ENCODE measurements at regions not wholly inside any gene's neighbourhood (a gene's known extent, or its start where the extent isn't known, plus 50 kb on each side); places are given as distances from the start of the nearest gene placed in this dataset.

GRCh38 chr14:101131451-101131916 is 228.0 kb upstream of the RTL1 start:
- Histone ChIP-seq H3K9me2 (ENCODE audit: insufficient read depth, low read length) (no peaks in the 10 kb centered on the region), H3K79me2 (ENCODE audit: insufficient read depth, low read depth, low read length) (no peaks in the 10 kb centered on the region), H3K4me2 (ENCODE audit: low read length) (no peak overlapping the region), H3K4me1 (ENCODE audit: insufficient read depth, low read length, poor library complexity, severe bottlenecking) (no peaks in the 10 kb centered on the region), H3K4me3 (ENCODE audit: low read depth, low read length, poor library complexity, severe bottlenecking) (no peak overlapping the region), H4K20me1 (ENCODE audit: insufficient read depth, low read length) (no peaks in the 10 kb centered on the region), H2AFZ (ENCODE audit: low read length) (no peak overlapping the region), H3K27ac (ENCODE audit: low read depth, low read length, poor library complexity, severe bottlenecking) (no peak overlapping the region), H3K9me3 (ENCODE audit: low read length) (no peaks in the 10 kb centered on the region), H3K36me3 (ENCODE audit: insufficient read depth, low read length) (no peaks in the 10 kb centered on the region)
- BruUV-seq (replicated peaks), result no TSS peak
- POLR2A ChIA-PET, result no interaction called here
- DNase-seq (ENCODE audit: low spot score), result no peak
- CTCF ChIA-PET (ENCODE audit: unreplicated experiment), result no interaction called here
- intact Hi-C loops (cut with micrococcal nuclease; ENCODE audit: unreplicated experiment), result no loop called here
- TF ChIP-seq EZH2phosphoT487 (IDR thresholded peaks at IDR 0.05; ENCODE audit: borderline replicate concordance, low read depth, low read length) (no peak), CTCF (conservative IDR thresholded peaks at IDR 0.05; ENCODE audit: low read length) (no peak)

GRCh38 chr14:101132051-101132571 is 228.6 kb upstream of the RTL1 start:
- POLR2A ChIA-PET, result no interaction called here
- H3K4me3 ChIP-seq (ENCODE audit: low read depth, low read length, poor library complexity, severe bottlenecking), result no peak overlapping the region
- no peaks in the 10 kb centered on the region for H3K4me1 ChIP-seq (ENCODE audit: insufficient read depth, low read length, poor library complexity, severe bottlenecking)
- no peaks in the 10 kb centered on the region for H3K79me2 ChIP-seq (ENCODE audit: insufficient read depth, low read depth, low read length)
- no TSS peak for BruUV-seq (replicated peaks)
- H3K4me2 ChIP-seq (ENCODE audit: low read length), result no peak overlapping the region
- intact Hi-C loops (cut with micrococcal nuclease; ENCODE audit: unreplicated experiment), result no loop called here
- CTCF ChIA-PET (ENCODE audit: unreplicated experiment), result no interaction called here
- no peak overlapping the region for H3K27ac ChIP-seq (ENCODE audit: low read depth, low read length, poor library complexity, severe bottlenecking)
- H4K20me1 ChIP-seq (ENCODE audit: insufficient read depth, low read length), result no peaks in the 10 kb centered on the region
- no peak for DNase-seq (ENCODE audit: low spot score)
- H3K9me3 ChIP-seq (ENCODE audit: low read length), result no peaks in the 10 kb centered on the region
- no peaks in the 10 kb centered on the region for H3K36me3 ChIP-seq (ENCODE audit: insufficient read depth, low read length)
- no peaks in the 10 kb centered on the region for H3K9me2 ChIP-seq (ENCODE audit: insufficient read depth, low read length)
- TF ChIP-seq EZH2phosphoT487 (IDR thresholded peaks at IDR 0.05; ENCODE audit: borderline replicate concordance, low read depth, low read length) (no peak), CTCF (conservative IDR thresholded peaks at IDR 0.05; ENCODE audit: low read length) (no peak)
- H2AFZ ChIP-seq (ENCODE audit: low read length), result no peak overlapping the region

GRCh38 chr14:101132588-101132987 is 229.1 kb upstream of the RTL1 start:
- Histone ChIP-seq H2AFZ (ENCODE audit: low read length) (no peak overlapping the region), H4K20me1 (ENCODE audit: insufficient read depth, low read length) (no peaks in the 10 kb centered on the region), H3K36me3 (ENCODE audit: insufficient read depth, low read length) (no peaks in the 10 kb centered on the region), H3K27ac (ENCODE audit: low read depth, low read length, poor library complexity, severe bottlenecking) (no peak overlapping the region), H3K79me2 (ENCODE audit: insufficient read depth, low read depth, low read length) (no peaks in the 10 kb centered on the region), H3K4me3 (ENCODE audit: low read depth, low read length, poor library complexity, severe bottlenecking) (no peak overlapping the region), H3K4me1 (ENCODE audit: insufficient read depth, low read length, poor library complexity, severe bottlenecking) (no peaks in the 10 kb centered on the region), H3K9me3 (ENCODE audit: low read length) (no peaks in the 10 kb centered on the region), H3K4me2 (ENCODE audit: low read length) (no peak overlapping the region), H3K9me2 (ENCODE audit: insufficient read depth, low read length) (no peaks in the 10 kb centered on the region)
- no peak for DNase-seq (ENCODE audit: low spot score)
- CTCF ChIA-PET (ENCODE audit: unreplicated experiment), result no interaction called here
- TF ChIP-seq CTCF (conservative IDR thresholded peaks at IDR 0.05; ENCODE audit: low read length) (no peak), EZH2phosphoT487 (IDR thresholded peaks at IDR 0.05; ENCODE audit: borderline replicate concordance, low read depth, low read length) (no peak)
- intact Hi-C loops (cut with micrococcal nuclease; ENCODE audit: unreplicated experiment), result no loop called here
- POLR2A ChIA-PET, result interaction anchor here (0.6 kb wide), 1 partner anchor 115 kb away, joined by 6 read pairs; no protein-coding TSS in a partner anchor
- no TSS peak for BruUV-seq (replicated peaks)

Measured in OCI-LY7 (cell line).